ENCODE measurements at regions not wholly inside any gene's neighbourhood (a gene's known extent, or its start where the extent isn't known, plus 50 kb on each side); places are given as distances from the start of the nearest gene placed in this dataset.

DNA sequence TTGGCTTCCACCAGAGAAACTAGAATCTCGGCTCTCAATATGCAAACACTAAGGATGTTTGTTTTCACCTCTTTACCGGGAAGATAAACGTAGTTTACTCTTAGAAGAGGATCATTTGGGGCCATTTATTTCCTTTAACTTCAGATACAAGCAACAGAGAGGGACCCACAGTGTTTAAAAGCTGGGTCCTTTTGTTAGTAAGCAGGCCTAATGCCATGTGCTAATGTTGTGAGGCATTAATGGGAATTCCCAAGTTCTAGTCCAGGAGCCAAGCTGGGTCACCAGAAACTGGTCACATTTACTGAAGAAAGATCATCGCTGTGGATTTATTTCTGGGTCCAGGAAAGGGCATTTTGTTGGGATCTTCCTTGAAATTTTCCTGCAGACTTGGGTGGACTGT lies 78.1 kb upstream of the ADAMTS9 start:
- DNase-seq (ENCODE audit: low read depth): no peak
- H3K4me3 ChIP-seq (ENCODE audit: low read depth, low read length): no peak overlapping the region
- TF ChIP-seq, protein P1, sequence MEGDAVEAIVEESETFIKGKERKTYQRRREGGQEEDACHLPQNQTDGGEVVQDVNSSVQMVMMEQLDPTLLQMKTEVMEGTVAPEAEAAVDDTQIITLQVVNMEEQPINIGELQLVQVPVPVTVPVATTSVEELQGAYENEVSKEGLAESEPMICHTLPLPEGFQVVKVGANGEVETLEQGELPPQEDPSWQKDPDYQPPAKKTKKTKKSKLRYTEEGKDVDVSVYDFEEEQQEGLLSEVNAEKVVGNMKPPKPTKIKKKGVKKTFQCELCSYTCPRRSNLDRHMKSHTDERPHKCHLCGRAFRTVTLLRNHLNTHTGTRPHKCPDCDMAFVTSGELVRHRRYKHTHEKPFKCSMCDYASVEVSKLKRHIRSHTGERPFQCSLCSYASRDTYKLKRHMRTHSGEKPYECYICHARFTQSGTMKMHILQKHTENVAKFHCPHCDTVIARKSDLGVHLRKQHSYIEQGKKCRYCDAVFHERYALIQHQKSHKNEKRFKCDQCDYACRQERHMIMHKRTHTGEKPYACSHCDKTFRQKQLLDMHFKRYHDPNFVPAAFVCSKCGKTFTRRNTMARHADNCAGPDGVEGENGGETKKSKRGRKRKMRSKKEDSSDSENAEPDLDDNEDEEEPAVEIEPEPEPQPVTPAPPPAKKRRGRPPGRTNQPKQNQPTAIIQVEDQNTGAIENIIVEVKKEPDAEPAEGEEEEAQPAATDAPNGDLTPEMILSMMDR (IDR thresholded peaks at IDR 0.05; ENCODE audit: insufficient read depth, low read length): no peak

DNA sequence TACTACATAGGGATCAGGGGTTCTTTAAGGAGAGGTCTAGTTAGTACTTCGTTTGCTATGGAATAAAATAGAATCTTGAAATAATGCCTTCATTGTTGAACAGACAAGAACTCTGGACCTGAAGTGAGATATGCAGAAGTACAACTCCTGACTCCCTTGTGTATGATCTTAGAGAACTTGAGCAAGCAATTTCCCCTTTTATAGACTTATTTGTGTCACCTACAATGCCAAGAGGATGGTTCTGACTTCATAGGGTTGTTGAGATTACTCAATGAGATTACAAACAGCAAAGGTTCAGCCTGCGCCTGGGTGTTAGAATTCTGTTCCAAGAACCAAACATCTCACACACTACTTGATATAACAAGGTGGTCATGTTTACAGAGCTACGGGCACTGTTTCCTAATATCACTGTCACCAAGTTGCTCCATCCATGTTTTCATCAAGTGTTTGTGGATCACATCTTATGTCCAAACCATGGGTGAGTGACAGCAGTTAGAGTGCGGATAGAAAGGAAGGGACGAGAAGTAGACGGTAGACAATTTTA lies 76.7 kb upstream of the ADAMTS9 start:
- DNase-seq (ENCODE audit: low read depth): no peak
- TF ChIP-seq, protein P1 (IDR thresholded peaks at IDR 0.05; ENCODE audit: insufficient read depth, low read length): no peak
- no peak overlapping the region for H3K4me3 ChIP-seq (ENCODE audit: low read depth, low read length)

DNA sequence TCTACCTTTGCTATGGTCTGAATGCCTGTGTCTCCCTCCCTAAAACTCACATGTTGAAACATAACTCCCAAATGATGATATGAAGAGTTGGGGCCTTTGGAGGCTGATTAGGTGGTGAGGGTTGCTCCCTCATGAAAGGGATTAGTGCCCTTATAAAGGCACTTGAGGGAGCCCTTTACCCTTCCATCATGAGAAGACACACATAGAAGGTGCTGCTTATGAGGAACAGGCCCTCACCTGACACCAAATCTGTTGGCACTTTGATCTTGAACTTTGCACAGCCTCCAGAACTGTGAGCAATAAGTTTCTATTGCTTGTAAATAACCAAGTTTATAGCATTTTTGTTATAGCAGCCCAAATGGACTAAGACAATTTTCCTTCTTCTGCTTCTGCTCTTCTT lies 76.2 kb upstream of the ADAMTS9 start:
- no peak overlapping the region for H3K4me3 ChIP-seq (ENCODE audit: low read depth, low read length)
- no peak for DNase-seq (ENCODE audit: low read depth)
- TF ChIP-seq, protein P1 (IDR thresholded peaks at IDR 0.05; ENCODE audit: insufficient read depth, low read length): no peak

DNA sequence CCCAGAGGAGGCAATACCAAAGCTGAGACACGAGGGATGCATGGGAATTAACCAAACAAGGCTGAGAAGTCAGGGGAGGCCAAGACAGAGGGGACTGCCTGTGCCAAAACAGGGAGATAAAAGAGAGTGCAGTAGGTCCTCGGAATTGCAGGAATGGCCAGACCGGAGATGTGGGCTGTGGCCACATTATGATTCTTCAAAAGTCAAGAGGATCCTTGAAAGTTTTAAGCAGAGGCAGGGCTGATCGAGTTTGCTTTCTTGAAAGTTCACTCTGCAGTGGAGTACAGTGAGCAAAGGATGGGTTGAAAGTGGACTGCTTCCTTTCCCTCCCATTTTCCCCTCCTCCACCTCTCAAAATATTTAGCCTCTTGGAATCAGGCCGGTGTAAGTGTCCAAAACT lies 73.9 kb upstream of the ADAMTS9 start:
- H3K4me3 ChIP-seq (ENCODE audit: low read depth, low read length): no peak overlapping the region
- TF ChIP-seq, protein P1 (IDR thresholded peaks at IDR 0.05; ENCODE audit: insufficient read depth, low read length): no peak
- DNase-seq (ENCODE audit: low read depth): no peak

DNA sequence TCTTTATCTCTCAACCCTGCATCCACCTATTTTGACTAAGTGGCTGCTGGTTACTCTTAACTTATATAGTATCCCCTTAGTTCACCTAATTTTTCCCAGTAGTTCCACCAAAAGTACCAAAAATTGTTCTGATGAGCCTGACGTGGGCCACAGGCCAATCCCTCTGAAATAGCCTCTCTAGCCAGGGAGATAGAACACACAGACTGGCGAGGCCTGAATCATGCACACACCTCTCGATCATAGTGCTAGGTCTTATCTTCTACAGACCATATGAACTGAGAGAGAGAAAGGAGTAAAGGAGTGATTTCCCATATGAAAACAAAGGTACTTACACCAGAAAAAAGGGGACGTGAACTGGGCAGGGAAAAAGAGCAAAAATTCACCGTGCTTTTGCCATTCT lies 72.5 kb upstream of the ADAMTS9 start:
- DNase-seq (ENCODE audit: low read depth): no peak
- TF ChIP-seq, protein P1 (IDR thresholded peaks at IDR 0.05; ENCODE audit: insufficient read depth, low read length): no peak
- H3K4me3 ChIP-seq (ENCODE audit: low read depth, low read length): no peak overlapping the region

DNA sequence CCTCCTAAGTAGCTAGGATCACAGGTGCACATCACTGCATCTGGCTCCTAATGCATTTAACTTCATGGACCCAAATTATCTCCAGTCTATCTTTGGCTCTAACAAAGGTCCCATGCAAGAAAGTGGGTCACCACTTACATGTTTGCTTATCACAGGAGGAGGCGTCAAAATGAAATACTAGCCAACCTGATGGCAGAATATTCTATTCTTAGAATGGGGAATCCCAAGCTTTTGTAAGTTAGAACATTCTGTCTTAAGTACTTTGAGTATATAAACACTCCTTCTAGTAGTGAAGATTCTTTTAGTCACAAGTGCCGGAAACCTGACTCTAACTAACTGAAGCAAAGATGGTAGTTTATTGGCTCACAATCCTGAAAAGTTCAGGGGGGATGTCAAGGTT lies 72.0 kb upstream of the ADAMTS9 start:
- TF ChIP-seq, protein P1 (IDR thresholded peaks at IDR 0.05; ENCODE audit: insufficient read depth, low read length): no peak
- DNase-seq (ENCODE audit: low read depth): no peak
- no peak overlapping the region for H3K4me3 ChIP-seq (ENCODE audit: low read depth, low read length)

DNA sequence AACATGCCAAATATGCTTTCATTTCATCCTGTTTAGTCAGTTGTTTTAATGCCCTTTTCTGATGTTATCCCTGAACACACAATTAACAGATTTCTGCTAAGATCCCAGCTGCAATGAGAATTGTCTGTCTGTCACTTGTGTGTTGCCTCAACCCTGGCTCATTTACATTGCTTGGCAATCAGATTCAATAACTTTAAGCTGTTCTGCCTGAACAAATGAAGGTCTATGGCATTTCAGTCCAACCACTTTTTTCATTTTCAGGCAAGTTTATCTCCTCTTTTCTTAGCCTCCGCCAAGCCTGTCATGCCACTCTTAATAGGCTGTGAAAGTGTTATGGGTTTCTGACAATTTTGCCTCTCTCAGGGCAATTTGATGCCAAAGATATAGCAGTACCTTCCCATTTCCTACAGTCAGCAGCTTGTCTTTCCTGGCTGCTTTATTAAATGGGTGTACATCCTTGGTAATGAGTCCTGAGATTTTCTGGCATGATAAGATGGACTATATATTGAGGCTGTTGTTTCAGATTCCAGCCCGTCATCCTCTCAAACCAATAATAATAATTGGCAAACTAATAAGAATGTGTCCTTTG lies 68.7 kb upstream of the ADAMTS9 start:
- no peak for DNase-seq (ENCODE audit: low read depth)
- no peak overlapping the region for H3K4me3 ChIP-seq (ENCODE audit: low read depth, low read length)
- TF ChIP-seq, protein P1 (IDR thresholded peaks at IDR 0.05; ENCODE audit: insufficient read depth, low read length): no peak

All from fibroblast of the aortic adventitia (primary cell).